Prostate gland (tissue), 2 donors: ENCODE measurements at regions not wholly inside any gene's neighbourhood (a gene's known extent, or its start where the extent isn't known, plus 50 kb on each side); places are given as distances from the start of the nearest gene placed in this dataset.

ENCODE experiments used
- CTCF ChIP-seq, 4 experiments: fragments of 200-600 bp in 2 of 4; fragments of 450-650 bp in 2 of 4; sonication (generic) in 2 of 4; IDR thresholded peaks; 1 replicate in 3 of 4; 2 replicates in 1 of 4; pipeline ENCODE4 v1.5.1; 2016 to 2019; ENCODE audit warnings: antibody characterized with exemption in 4 of 4, mild to moderate bottlenecking in 2 of 4, moderate library complexity in 2 of 4
- POLR2A ChIP-seq: fragments of 450-650 bp; IDR thresholded peaks from one replicate; pipeline ENCODE4 v1.6.1; 2016; ENCODE audit warnings: antibody characterized with exemption, mild to moderate bottlenecking

GRCh38 chr7:7125963-7126362 lies 56.4 kb upstream of the C1GALT1 start:
- TF ChIP-seq CTCF (IDR thresholded peaks at IDR 0.05) = no peak
- no peak for TF ChIP-seq POLR2A
